Lung (tissue), 11 donors: ENCODE measurements at regions not wholly inside any gene's neighbourhood (a gene's known extent, or its start where the extent isn't known, plus 50 kb on each side); places are given as distances from the start of the nearest gene placed in this dataset.

ENCODE experiments used
- ATAC-seq: fragments of 200-7000 bp; cut with Tn5 transposase; one replicate; pipeline ENCODE4 v1.9.1; 2020; ENCODE audit warnings: moderate number of reproducible peaks; ENCODE audit not compliant: insufficient read depth, low FRiP score
- DNase-seq, 3 donors: peaks; one replicate each; pipeline ENCODE4 v3.0.0-alpha.2; 2013 to 2017
- H3K27ac ChIP-seq, 2 donors: one replicate each; pipeline ENCODE4 v1.5.1; 2013; ENCODE audit warnings: mild to moderate bottlenecking in 2 of 2, moderate library complexity in 2 of 2, control low read depth in 1 of 2, inconsistent platforms in 1 of 2, low read depth in 1 of 2, low read length in 1 of 2
- H3K27me3 ChIP-seq, 3 donors: one replicate each; pipeline ENCODE4 v1.5.1; 2013; ENCODE audit warnings: low read length in 2 of 3; ENCODE audit not compliant: control insufficient read depth in 3 of 3, insufficient read depth in 3 of 3
- H3K36me3 ChIP-seq, 4 donors: one replicate each; pipeline ENCODE4 v1.5.1; 2013; ENCODE audit warnings: low read length in 4 of 4, mild to moderate bottlenecking in 1 of 4, moderate library complexity in 1 of 4; ENCODE audit not compliant: control insufficient read depth in 4 of 4, insufficient read depth in 4 of 4
- H3K4me1 ChIP-seq, 5 donors: one replicate each; pipeline ENCODE4 v1.5.1; 2013; ENCODE audit warnings: low read length in 5 of 5, mild to moderate bottlenecking in 2 of 5, moderate library complexity in 1 of 5; ENCODE audit not compliant: control insufficient read depth in 5 of 5, insufficient read depth in 5 of 5
- H3K4me3 ChIP-seq: one replicate; pipeline ENCODE4 v1.5.1; 2013; ENCODE audit warnings: mild to moderate bottlenecking, control low read depth, moderate library complexity
- H3K9ac ChIP-seq, 2 donors: one replicate each; pipeline ENCODE4 v1.5.1; 2013; ENCODE audit warnings: low read length in 2 of 2, control low read depth in 1 of 2; ENCODE audit not compliant: insufficient read depth in 1 of 2
- H3K9me3 ChIP-seq, 4 donors: one replicate each; pipeline ENCODE4 v1.5.1; 2013; ENCODE audit warnings: low read length in 3 of 4, mild to moderate bottlenecking in 1 of 4, moderate library complexity in 1 of 4; ENCODE audit not compliant: control insufficient read depth in 4 of 4, insufficient read depth in 3 of 4
- WGBS, 2 donors: extraction: QIAGEN DNeasy Blood & Tissue Kit; methylation state at CpG; one replicate each; pipeline ENCODE4 v1.1.7; 2013; 5-methylcytosine and 5-hydroxymethylcytosine counted together
- TF ChIP-seq, protein P1 (sequence below): IDR thresholded peaks from 2 replicates; pipeline ENCODE4 v1.5.1; 2012; ENCODE audit warnings: mild to moderate bottlenecking; ENCODE audit errors: control extremely low read depth, extremely low read depth
- donor health status: control.
- donor health status: control.
- donor health status: Bipolar disorder and iron deficiency.
- donor health status: healthy.
- donor health status: DM: yes; HTN: yes; CAD: no.

GRCh38 chr17:55870044-55870443, 119.2 kb downstream of the PCTP start:
- no peak overlapping the region for H3K27ac ChIP-seq
- DNase-seq (no peak), ATAC-seq (no peak)
- TF ChIP-seq, protein P1, sequence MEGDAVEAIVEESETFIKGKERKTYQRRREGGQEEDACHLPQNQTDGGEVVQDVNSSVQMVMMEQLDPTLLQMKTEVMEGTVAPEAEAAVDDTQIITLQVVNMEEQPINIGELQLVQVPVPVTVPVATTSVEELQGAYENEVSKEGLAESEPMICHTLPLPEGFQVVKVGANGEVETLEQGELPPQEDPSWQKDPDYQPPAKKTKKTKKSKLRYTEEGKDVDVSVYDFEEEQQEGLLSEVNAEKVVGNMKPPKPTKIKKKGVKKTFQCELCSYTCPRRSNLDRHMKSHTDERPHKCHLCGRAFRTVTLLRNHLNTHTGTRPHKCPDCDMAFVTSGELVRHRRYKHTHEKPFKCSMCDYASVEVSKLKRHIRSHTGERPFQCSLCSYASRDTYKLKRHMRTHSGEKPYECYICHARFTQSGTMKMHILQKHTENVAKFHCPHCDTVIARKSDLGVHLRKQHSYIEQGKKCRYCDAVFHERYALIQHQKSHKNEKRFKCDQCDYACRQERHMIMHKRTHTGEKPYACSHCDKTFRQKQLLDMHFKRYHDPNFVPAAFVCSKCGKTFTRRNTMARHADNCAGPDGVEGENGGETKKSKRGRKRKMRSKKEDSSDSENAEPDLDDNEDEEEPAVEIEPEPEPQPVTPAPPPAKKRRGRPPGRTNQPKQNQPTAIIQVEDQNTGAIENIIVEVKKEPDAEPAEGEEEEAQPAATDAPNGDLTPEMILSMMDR: no peak
- no peak overlapping the region for H3K9ac ChIP-seq
- H3K36me3 ChIP-seq: no peaks in the 10 kb centered on the region
- H3K4me1 ChIP-seq: no peaks in the 10 kb centered on the region
- H3K4me3 ChIP-seq: no peak overlapping the region
- H3K9me3 ChIP-seq: no peaks in the 10 kb centered on the region
- H3K27me3 ChIP-seq: no peaks in the 10 kb centered on the region

DNA sequence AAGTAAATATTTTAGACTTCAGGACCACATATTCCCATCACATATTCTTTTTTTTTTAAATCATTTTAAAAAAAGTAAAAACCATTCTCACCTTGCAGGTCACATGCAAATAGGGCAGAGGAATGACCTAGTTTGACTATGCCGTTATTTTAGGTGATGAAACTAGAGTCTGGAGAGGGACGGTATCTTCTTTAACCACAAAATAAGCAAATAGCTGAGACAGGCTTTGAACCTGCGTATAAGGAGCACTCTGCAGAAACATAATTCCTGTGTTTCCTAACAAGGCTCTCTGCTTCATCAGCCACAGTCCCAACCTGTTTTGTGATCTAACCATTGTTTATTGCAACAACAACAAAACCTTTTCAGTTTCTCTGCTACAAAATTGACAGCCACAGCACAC, 121.5 kb downstream of the PCTP start:
- Histone ChIP-seq H3K27ac (no peak overlapping the region), H3K9ac (no peak overlapping the region), H3K36me3 (no peaks in the 10 kb centered on the region), H3K27me3 (no peaks in the 10 kb centered on the region), H3K9me3 (no peaks in the 10 kb centered on the region), H3K4me3 (no peak overlapping the region), H3K4me1 (no peaks in the 10 kb centered on the region)
- ATAC-seq (no peak), DNase-seq (no peak)
- 70 to 74% methylated on average over 3 of the region's 3 CpGs for WGBS, 2 donors
- TF ChIP-seq, protein P1: no peak

DNA sequence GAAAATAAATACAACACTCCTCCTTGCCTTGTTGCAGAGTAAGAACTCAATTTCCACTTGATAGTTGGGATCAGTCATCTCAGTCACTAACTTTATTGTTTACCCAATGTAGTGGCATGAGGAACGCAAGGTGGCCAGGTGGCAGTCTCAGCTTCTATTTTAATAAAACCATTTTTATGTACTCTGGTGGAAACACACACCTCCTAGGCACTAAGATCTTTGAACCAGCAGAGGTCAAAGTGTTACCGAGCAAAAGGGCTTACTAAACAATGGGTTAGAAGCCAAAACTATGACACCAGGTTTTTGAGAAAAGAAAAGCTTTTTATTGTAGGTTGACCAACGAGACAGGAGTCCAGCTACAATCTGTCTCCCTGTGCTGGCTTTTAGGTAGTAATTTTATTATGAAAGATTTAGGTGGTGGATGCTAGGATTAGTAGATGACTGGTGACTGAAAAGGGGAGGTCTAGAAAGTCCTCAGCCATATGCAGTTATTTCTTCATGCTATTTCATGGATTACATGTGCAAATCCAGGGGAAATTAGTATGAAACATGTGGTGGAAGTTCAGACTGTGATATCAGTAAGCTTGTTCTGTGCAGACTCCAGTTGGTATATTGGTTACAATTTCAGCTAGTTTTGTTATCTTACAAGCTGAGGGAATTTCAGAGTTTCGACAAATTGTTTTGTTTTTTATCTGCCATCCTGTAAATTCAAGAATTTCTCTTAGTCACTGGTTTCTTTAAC, 122.3 kb downstream of the PCTP start:
- WGBS, 2 donors: 72 to 74% methylated on average over 4 of the region's 4 CpGs
- Histone ChIP-seq H3K9me3 (no peaks in the 10 kb centered on the region), H3K9ac (no peak overlapping the region), H3K36me3 (no peaks in the 10 kb centered on the region), H3K27ac (no peak overlapping the region), H3K27me3 (no peaks in the 10 kb centered on the region), H3K4me1 (no peaks in the 10 kb centered on the region), H3K4me3 (no peak overlapping the region)
- ATAC-seq: no peak
- TF ChIP-seq, protein P1: no peak
- no peak for DNase-seq

GRCh38 chr17:55883149-55883548, 132.3 kb downstream of the PCTP start:
- H3K27me3 ChIP-seq: no peaks in the 10 kb centered on the region
- no peaks in the 10 kb centered on the region for H3K36me3 ChIP-seq
- DNase-seq (no peak), ATAC-seq (no peak)
- no peaks in the 10 kb centered on the region for H3K4me1 ChIP-seq
- H3K9ac ChIP-seq: no peak overlapping the region
- TF ChIP-seq, protein P1: no peak
- no peak overlapping the region for H3K4me3 ChIP-seq
- 93 to 96% methylated on average over 1 of the region's 1 CpG for WGBS, 2 donors
- no peak overlapping the region for H3K27ac ChIP-seq
- H3K9me3 ChIP-seq: no peaks in the 10 kb centered on the region
